H1 (cell line): ENCODE measurements at regions not wholly inside any gene's neighbourhood (a gene's known extent, or its start where the extent isn't known, plus 50 kb on each side); places are given as distances from the start of the nearest gene placed in this dataset.

Experiments used
- CTCF ChIA-PET: fragments of 300-600 bp; sonication (Branson Sonifier 250); formaldehyde crosslinking; loops from one replicate; lab custom pipeline; 2021; ENCODE audit not compliant: partially characterized antibody; lab: Charles Lee
- POLR2A ChIA-PET: fragments of 300-600 bp; sonication (Branson Sonifier 250); formaldehyde crosslinking; loops from one replicate; lab custom pipeline; 2021; ENCODE audit warnings: inconsistent platforms; ENCODE audit not compliant: partially characterized antibody; lab: Charles Lee
- DNase-seq, 2 experiments: peaks; one replicate each; pipeline versions ENCODE4 v3.0.0 to v3.0.0-alpha.2; 2010 to 2022; ENCODE audit warnings: low spot score in 2 of 2, low read depth in 1 of 2, mixed read lengths in 1 of 2
- FAIRE-seq: peaks from 2 replicates; lab custom pipeline; 2011; peaks lifted over from hg19 to GRCh38; lab: Jason Lieb, UNC
- H2AFZ ChIP-seq: 2 replicates; pipeline ENCODE4 v1.8.1; 2012; ENCODE audit warnings: low read length, inconsistent platforms
- H2AK5ac ChIP-seq: 2 replicates; pipeline ENCODE4 v1.6.1; 2013; ENCODE audit warnings: low read depth, low read length
- H2BK120ac ChIP-seq: replicated peaks from 2 replicates; pipeline ENCODE3; 2013; ENCODE audit warnings: low read depth, low read length, inconsistent platforms
- H2BK12ac ChIP-seq: 2 replicates; pipeline ENCODE4 v1.6.1; 2013; ENCODE audit warnings: low read depth, low read length
- H2BK15ac ChIP-seq: 2 replicates; pipeline ENCODE4 v1.6.1; 2013; ENCODE audit warnings: low read length
- H2BK20ac ChIP-seq: 2 replicates; pipeline ENCODE4 v1.6.1; 2013; ENCODE audit warnings: low read length
- H2BK5ac ChIP-seq: 2 replicates; pipeline ENCODE4 v1.6.1; 2013; ENCODE audit warnings: low read depth, low read length
- H3K14ac ChIP-seq: 2 replicates; pipeline ENCODE4 v1.6.1; 2013; ENCODE audit warnings: inconsistent platforms; ENCODE audit not compliant: insufficient read length
- H3K18ac ChIP-seq: 2 replicates; pipeline ENCODE4 v1.6.1; 2013; ENCODE audit warnings: low read length; ENCODE audit errors: extremely low read depth
- H3K23ac ChIP-seq: 2 replicates; pipeline ENCODE4 v1.6.1; 2013; ENCODE audit warnings: inconsistent platforms; ENCODE audit not compliant: insufficient read length
- H3K23me2 ChIP-seq: 2 replicates; pipeline ENCODE4 v1.6.1; 2013; ENCODE audit warnings: low read depth, low read length
- H3K27ac ChIP-seq: 2 replicates; pipeline ENCODE4 v1.6.1; 2011; ENCODE audit warnings: low read depth, low read length, inconsistent platforms
- H3K27me3 ChIP-seq, 4 experiments: replicated peaks in 1 of 4; 1 replicate in 1 of 4; 2 replicates in 3 of 4; pipeline versions ENCODE4 v1.6.1 to v1.8.1; 2011 to 2013; ENCODE audit warnings: low read length in 3 of 4, mild to moderate bottlenecking in 3 of 4, inconsistent platforms in 2 of 4, mixed read lengths in 2 of 4, moderate library complexity in 1 of 4; ENCODE audit not compliant: control insufficient read depth in 3 of 4, insufficient read depth in 3 of 4; ENCODE audit errors: extremely low read depth in 1 of 4
- H3K36me3 ChIP-seq, 4 experiments: 2 replicates each; pipeline versions ENCODE4 v1.6.1 to v1.8.1; 2011 to 2013; ENCODE audit warnings: mild to moderate bottlenecking in 4 of 4, low read length in 3 of 4, moderate library complexity in 2 of 4, control low read depth in 1 of 4, inconsistent platforms in 1 of 4; ENCODE audit not compliant: insufficient read depth in 4 of 4, control insufficient read depth in 2 of 4
- H3K4ac ChIP-seq: replicated peaks from 2 replicates; pipeline ENCODE3; 2013; ENCODE audit warnings: low read length, low read depth, mixed read lengths, inconsistent platforms; ENCODE audit not compliant: insufficient read length
- H3K4me1 ChIP-seq, 4 experiments: replicated peaks in 1 of 4; 1 replicate in 1 of 4; 2 replicates in 3 of 4; pipeline versions ENCODE4 v1.6.1 to v1.8.1; 2011 to 2013; ENCODE audit warnings: low read length in 3 of 4, inconsistent platforms in 2 of 4, mixed read lengths in 1 of 4; ENCODE audit not compliant: insufficient read depth in 4 of 4, control insufficient read depth in 3 of 4
- H3K4me2 ChIP-seq, 2 experiments: 2 replicates each; pipeline versions ENCODE4 v1.6.1 to v1.8.1; 2011 to 2013; ENCODE audit warnings: low read depth in 2 of 2, low read length in 2 of 2, control low read depth in 1 of 2, inconsistent platforms in 1 of 2, mild to moderate bottlenecking in 1 of 2; ENCODE audit not compliant: insufficient read depth in 1 of 2
- H3K4me3 ChIP-seq, 4 experiments: fragments of 200-600, 300-600 bp in 1 of 4; sonication (generic), shearing (Covaris generic), sonication (Bioruptor Twin) in 1 of 4; 2 replicates each; pipeline versions ENCODE4 v1.5.1 to v1.8.1; 2011 to 2016; ENCODE audit warnings: low read length in 4 of 4, low read depth in 3 of 4, control low read depth in 2 of 4, inconsistent platforms in 2 of 4, mild to moderate bottlenecking in 2 of 4, mixed read lengths in 1 of 4, moderate library complexity in 1 of 4; ENCODE audit not compliant: insufficient read depth in 2 of 4; ENCODE audit errors: extremely low read depth in 1 of 4
- H3K56ac ChIP-seq: replicated peaks from 2 replicates; pipeline ENCODE3; 2013; ENCODE audit warnings: low read depth, mild to moderate bottlenecking, mixed read lengths, low read length, inconsistent platforms; ENCODE audit not compliant: insufficient read length
- H3K79me1 ChIP-seq: 2 replicates; pipeline ENCODE4 v1.6.1; 2013; ENCODE audit warnings: low read depth, low read length, control low read depth
- H3K79me2 ChIP-seq, 2 experiments: 2 replicates each; pipeline versions ENCODE4 v1.6.1 to v1.8.1; 2012 to 2013; ENCODE audit warnings: low read length in 2 of 2, mild to moderate bottlenecking in 2 of 2, inconsistent platforms in 1 of 2; ENCODE audit not compliant: insufficient read depth in 2 of 2, control insufficient read depth in 1 of 2
- H3K9ac ChIP-seq, 4 experiments: replicated peaks in 1 of 4; 1 replicate in 1 of 4; 2 replicates in 3 of 4; pipeline versions ENCODE4 v1.6.1 to v1.8.1; 2011 to 2013; ENCODE audit warnings: low read depth in 3 of 4, low read length in 3 of 4, control low read depth in 2 of 4, mild to moderate bottlenecking in 2 of 4, moderate library complexity in 2 of 4, inconsistent platforms in 1 of 4; ENCODE audit errors: extremely low read depth in 1 of 4
- H3K9me3 ChIP-seq, 2 experiments: 2 replicates each; pipeline versions ENCODE4 v1.6.1 to v1.8.1; 2012 to 2013; ENCODE audit warnings: mild to moderate bottlenecking in 2 of 2, moderate library complexity in 2 of 2, control low read depth in 1 of 2, inconsistent platforms in 1 of 2, low read depth in 1 of 2, low read length in 1 of 2, mixed read lengths in 1 of 2; ENCODE audit not compliant: insufficient read depth in 2 of 2
- H4K20me1 ChIP-seq, 2 experiments: replicated peaks in 1 of 2; 2 replicates each; pipeline versions ENCODE3 to v1.8.1; 2011 to 2013; ENCODE audit warnings: inconsistent platforms in 2 of 2, low read length in 2 of 2, mild to moderate bottlenecking in 1 of 2; ENCODE audit not compliant: insufficient read depth in 2 of 2, control insufficient read depth in 1 of 2
- H4K5ac ChIP-seq: 2 replicates; pipeline ENCODE4 v1.6.1; 2013; ENCODE audit warnings: low read length, low read depth, mixed read lengths, inconsistent platforms; ENCODE audit not compliant: insufficient read length
- H4K8ac ChIP-seq: 2 replicates; pipeline ENCODE4 v1.8.0; 2013; ENCODE audit warnings: mild to moderate bottlenecking, moderate library complexity, low read length, inconsistent platforms; ENCODE audit not compliant: insufficient read depth; ENCODE audit errors: extremely low read depth
- H4K91ac ChIP-seq: replicated peaks from 2 replicates; pipeline ENCODE3; 2013; ENCODE audit warnings: low read length, mixed read lengths, inconsistent platforms; ENCODE audit not compliant: insufficient read length
- CBX5 ChIP-seq: fragments of 300-800, 300-1000 bp; sonication (generic); IDR thresholded peaks from 2 replicates; pipeline ENCODE4 v1.7.1; 2016; ENCODE audit warnings: antibody characterized with exemption, low read length, low read depth
- NANOG ChIP-seq: IDR thresholded peaks from 2 replicates; pipeline ENCODE4 v1.6.1; 2011; ENCODE audit warnings: low read length, low read depth, mild to moderate bottlenecking, inconsistent platforms; ENCODE audit not compliant: insufficient read depth, poor library complexity, severe bottlenecking
- RAD21 ChIP-seq, 2 experiments: IDR thresholded peaks in 1 of 2; conservative IDR thresholded peaks in 1 of 2; 2 replicates each; pipeline ENCODE4 v1.6.1; 2011; ENCODE audit warnings: low read depth in 2 of 2, low read length in 2 of 2, improper control_type of control experiment in 1 of 2, inconsistent platforms in 1 of 2, mild to moderate bottlenecking in 1 of 2, moderate library complexity in 1 of 2
- SP4 ChIP-seq: IDR thresholded peaks from 2 replicates; pipeline ENCODE4 v1.6.1; 2012; ENCODE audit warnings: low read length, inconsistent platforms
- WGBS, 2 experiments: shearing (Covaris generic) in 1 of 2; methylation state at CpG; one replicate each; pipeline versions ENCODE4 v1.1.6 to v1.1.7; 2013 to 2015; ENCODE audit warnings: low lambda C conversion rate in 2 of 2, mixed read lengths in 2 of 2, inconsistent platforms in 1 of 2, low coverage in 1 of 2, missing lambda C conversion rate in 1 of 2; ENCODE audit not compliant: insufficient replicate concordance in 2 of 2, insufficient coverage in 1 of 2, insufficient read length in 1 of 2; ENCODE audit errors: extremely low coverage in 1 of 2, missing lambda C conversion rate in 1 of 2; 5-methylcytosine and 5-hydroxymethylcytosine counted together
- TF ChIP-seq, protein P1 (sequence below), 3 experiments: IDR thresholded peaks; 1 replicate in 2 of 3; 2 replicates in 1 of 3; pipeline versions ENCODE4 v1.5.1 to v1.6.1; 2011; ENCODE audit warnings: low read length in 3 of 3, mild to moderate bottlenecking in 3 of 3, inconsistent platforms in 2 of 3, low read depth in 1 of 3, moderate library complexity in 1 of 3; ENCODE audit not compliant: insufficient read depth in 1 of 3; ENCODE audit errors: control extremely low read depth in 1 of 3

DNA sequence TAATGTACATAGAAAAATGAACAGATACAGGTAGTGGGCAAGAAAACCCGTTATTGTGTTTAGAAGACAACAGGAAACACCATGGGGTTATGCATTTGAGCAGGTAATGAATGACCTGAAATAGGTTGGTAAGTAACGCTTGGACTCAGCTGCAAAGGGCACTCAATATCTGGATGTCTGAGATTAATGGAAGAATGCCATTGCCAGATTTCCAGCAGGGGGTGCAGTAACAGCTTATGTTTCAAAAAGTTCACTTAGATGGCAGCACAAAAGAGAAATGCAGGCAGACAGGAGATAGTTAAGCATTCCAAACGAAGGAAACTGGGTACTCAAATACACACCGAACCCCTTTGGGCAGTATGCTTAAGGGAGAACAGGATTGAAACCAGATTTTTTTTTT lies 285.5 kb upstream of the VLDLR start:
- no peak overlapping the region for H4K8ac ChIP-seq
- H2BK20ac ChIP-seq, result no peak overlapping the region
- DNase-seq (no peak), FAIRE-seq (no peak)
- H3K14ac ChIP-seq, result no peak overlapping the region
- H3K36me3 ChIP-seq, result no peaks in the 10 kb centered on the region
- no peak overlapping the region for H2BK120ac ChIP-seq
- H3K23me2 ChIP-seq, result no peaks in the 10 kb centered on the region
- H3K4me1 ChIP-seq, result no peaks in the 10 kb centered on the region
- H2BK12ac ChIP-seq, result no peak overlapping the region
- H4K91ac ChIP-seq, result no peak overlapping the region
- no peak overlapping the region for H4K5ac ChIP-seq
- no peaks in the 10 kb centered on the region for H4K20me1 ChIP-seq
- ChIA-PET CTCF (interaction anchor here (0.7 kb wide), 2 partner anchors 88 to 1891 kb away, joined by 3 read pairs; no protein-coding TSS in a partner anchor), POLR2A (no interaction called here)
- 85% methylated on average over 4 of the region's 4 CpGs; no CpG with 5 or more reads in 1 of the 2 experiments for WGBS, 2 experiments
- H3K9me3 ChIP-seq, result no peaks in the 10 kb centered on the region
- no peak overlapping the region for H2BK15ac ChIP-seq
- no peak overlapping the region for H2AK5ac ChIP-seq
- no peaks in the 10 kb centered on the region for H3K79me1 ChIP-seq
- H3K27me3 ChIP-seq, result no peaks in the 10 kb centered on the region
- H3K4me2 ChIP-seq, result no peak overlapping the region
- no peaks in the 10 kb centered on the region; a peak in 1 of 4 replicates for H3K79me2 ChIP-seq
- no peak overlapping the region for H3K9ac ChIP-seq
- TF ChIP-seq, protein P1, sequence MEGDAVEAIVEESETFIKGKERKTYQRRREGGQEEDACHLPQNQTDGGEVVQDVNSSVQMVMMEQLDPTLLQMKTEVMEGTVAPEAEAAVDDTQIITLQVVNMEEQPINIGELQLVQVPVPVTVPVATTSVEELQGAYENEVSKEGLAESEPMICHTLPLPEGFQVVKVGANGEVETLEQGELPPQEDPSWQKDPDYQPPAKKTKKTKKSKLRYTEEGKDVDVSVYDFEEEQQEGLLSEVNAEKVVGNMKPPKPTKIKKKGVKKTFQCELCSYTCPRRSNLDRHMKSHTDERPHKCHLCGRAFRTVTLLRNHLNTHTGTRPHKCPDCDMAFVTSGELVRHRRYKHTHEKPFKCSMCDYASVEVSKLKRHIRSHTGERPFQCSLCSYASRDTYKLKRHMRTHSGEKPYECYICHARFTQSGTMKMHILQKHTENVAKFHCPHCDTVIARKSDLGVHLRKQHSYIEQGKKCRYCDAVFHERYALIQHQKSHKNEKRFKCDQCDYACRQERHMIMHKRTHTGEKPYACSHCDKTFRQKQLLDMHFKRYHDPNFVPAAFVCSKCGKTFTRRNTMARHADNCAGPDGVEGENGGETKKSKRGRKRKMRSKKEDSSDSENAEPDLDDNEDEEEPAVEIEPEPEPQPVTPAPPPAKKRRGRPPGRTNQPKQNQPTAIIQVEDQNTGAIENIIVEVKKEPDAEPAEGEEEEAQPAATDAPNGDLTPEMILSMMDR (IDR thresholded peaks at IDR 0.05; ENCODE audit: control extremely low read depth in 1 of 3, insufficient read depth in 1 of 3, low read depth in 1 of 3, low read length in 3 of 3), result peak in 1 of 3 experiments; percentile 20; a peak in 1 of 4 replicates
- TF ChIP-seq CBX5, result no peak
- TF ChIP-seq SP4, result no peak
- TF ChIP-seq NANOG, result no peak
- peak in 1 of 2 experiments; percentile 16; a peak in 1 of 4 replicates for TF ChIP-seq RAD21 (IDR thresholded peaks at IDR 0.05 in 1 of 2, conservative IDR thresholded peaks at IDR 0.05 in 1 of 2; ENCODE audit: low read depth in 2 of 2, low read length in 2 of 2)
- no peak overlapping the region for H3K23ac ChIP-seq
- no peak overlapping the region for H3K27ac ChIP-seq
- no peak overlapping the region for H3K4ac ChIP-seq
- no peak overlapping the region for H3K18ac ChIP-seq
- H3K56ac ChIP-seq, result no peak overlapping the region
- H3K4me3 ChIP-seq, result no peak overlapping the region
- no peak overlapping the region for H2BK5ac ChIP-seq
- H2AFZ ChIP-seq, result no peak overlapping the region
